Activated T-helper 2 cell treated with anti-CD3 and anti-CD28 coated beads, Interferon-gamma antibody, Interleukin-2, Interleukin-4, amounts not matched to agents 10 μg/mL and 5 μg/mL and 100 μg/mL, durations not matched to agents 14 hours and 24 hours and 36 hours (primary cell): ENCODE measurements at regions not wholly inside any gene's neighbourhood (a gene's known extent, or its start where the extent isn't known, plus 50 kb on each side); places are given as distances from the start of the nearest gene placed in this dataset.

ENCODE experiments used
- DNase-seq: peaks from one replicate; pipeline ENCODE4 v3.0.0; 2021; ENCODE audit warnings: low spot score
- H3K27ac Mint-ChIP-seq: one replicate; pipeline ENCODE4 v1.8.0; 2021; ENCODE audit warnings: mixed read lengths
- H3K27me3 Mint-ChIP-seq: one replicate; pipeline ENCODE4 v1.8.0; 2021; ENCODE audit warnings: low read depth, mixed read lengths
- H3K36me3 Mint-ChIP-seq: one replicate; pipeline ENCODE4 v1.8.0; 2021; ENCODE audit warnings: low read depth, mixed read lengths
- H3K4me1 Mint-ChIP-seq: one replicate; pipeline ENCODE4 v1.8.0; 2021; ENCODE audit warnings: low read depth, mixed read lengths
- H3K4me3 Mint-ChIP-seq: one replicate; pipeline ENCODE4 v1.8.0; 2021; ENCODE audit warnings: low read depth, mild to moderate bottlenecking, moderate library complexity, mixed read lengths
- H3K9me3 Mint-ChIP-seq: one replicate; pipeline ENCODE4 v1.8.0; 2021; ENCODE audit warnings: mixed read lengths
- intact Hi-C: fragments of 100-400 bp; cut with micrococcal nuclease; formaldehyde crosslinking; loops from one replicate; pipeline ENCODE4 v1.15.1; 2023

DNA sequence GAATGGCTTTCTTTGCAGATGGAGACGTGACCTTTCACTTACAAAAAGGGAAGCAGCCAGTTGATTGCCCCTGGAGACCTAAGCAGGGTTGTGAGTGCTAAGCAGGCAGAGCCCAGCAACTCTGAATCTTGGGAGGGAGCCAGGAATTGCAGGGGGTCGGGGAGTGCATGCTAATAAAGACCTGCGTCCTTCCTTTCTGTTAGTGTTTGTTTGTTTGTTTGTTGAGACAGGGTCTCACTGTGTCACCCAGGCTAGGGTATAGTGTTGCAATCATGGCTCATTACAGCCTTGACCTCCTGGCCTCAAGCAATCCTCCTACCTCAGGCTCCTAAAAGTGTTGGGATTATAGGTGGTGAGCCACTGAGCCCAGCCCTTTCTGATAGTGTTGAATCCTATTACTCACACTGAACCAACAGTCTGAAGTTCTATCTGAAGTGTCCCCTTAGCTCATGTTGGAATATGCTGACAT is 137.4 kb downstream of the CEP135 start:
- no peaks in the 10 kb centered on the region for H3K36me3 Mint-ChIP-seq
- no peaks in the 10 kb centered on the region for H3K9me3 Mint-ChIP-seq
- no peak overlapping the region for H3K27ac Mint-ChIP-seq
- H3K27me3 Mint-ChIP-seq = peaks cover 2% of the 10 kb centered on the region
- intact Hi-C loops = no loop called here
- no peak overlapping the region for H3K4me3 Mint-ChIP-seq
- no peak for DNase-seq
- no peaks in the 10 kb centered on the region for H3K4me1 Mint-ChIP-seq

DNA sequence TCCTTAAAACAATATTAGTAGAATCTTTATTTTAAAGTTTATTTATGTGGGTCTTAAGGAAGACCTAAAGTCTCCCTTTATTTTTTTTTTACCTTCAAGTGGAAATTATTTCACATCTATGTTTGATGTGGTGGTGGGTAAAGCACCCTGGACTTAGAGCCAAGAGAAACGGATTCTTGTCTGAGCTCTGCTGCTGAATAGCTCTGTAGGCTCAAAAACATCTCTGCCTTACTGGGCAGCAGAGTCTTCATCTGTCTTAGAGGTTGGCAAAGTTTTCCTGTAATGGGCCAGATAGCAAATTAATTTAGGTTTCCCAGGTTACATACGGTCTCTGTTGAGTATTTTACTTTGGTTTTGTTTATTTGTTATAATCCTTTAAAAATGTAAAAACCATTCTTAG is 136.5 kb downstream of the CEP135 start:
- DNase-seq = no peak
- intact Hi-C loops = no loop called here
- no peak overlapping the region for H3K4me3 Mint-ChIP-seq
- no peaks in the 10 kb centered on the region for H3K9me3 Mint-ChIP-seq
- no peaks in the 10 kb centered on the region for H3K4me1 Mint-ChIP-seq
- no peak overlapping the region for H3K27ac Mint-ChIP-seq
- peaks cover 2% of the 10 kb centered on the region for H3K27me3 Mint-ChIP-seq
- no peaks in the 10 kb centered on the region for H3K36me3 Mint-ChIP-seq

DNA sequence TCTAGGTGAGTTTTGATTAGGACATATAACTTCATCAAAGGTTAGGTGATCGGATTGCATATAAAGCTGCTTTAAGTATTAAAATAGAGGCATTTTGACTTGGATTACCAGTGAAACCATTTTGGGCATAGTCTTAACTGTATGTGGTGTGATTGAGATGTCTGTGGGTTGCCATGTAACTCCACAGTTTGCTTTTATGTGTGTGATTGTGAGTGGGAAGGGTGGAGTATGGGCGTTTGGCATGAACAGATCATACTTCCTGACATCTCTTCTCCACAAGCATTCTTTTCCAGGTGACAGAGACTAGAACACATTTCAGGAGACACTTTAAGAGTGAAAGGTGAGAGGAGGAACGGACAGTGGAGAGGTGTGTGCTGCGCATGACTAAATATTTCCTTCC is 136.1 kb downstream of the CEP135 start:
- Mint-ChIP-seq H3K36me3 (no peaks in the 10 kb centered on the region), H3K4me1 (no peaks in the 10 kb centered on the region), H3K27ac (no peak overlapping the region), H3K27me3 (peaks cover 2% of the 10 kb centered on the region), H3K4me3 (no peak overlapping the region), H3K9me3 (no peaks in the 10 kb centered on the region)
- intact Hi-C loops = no loop called here
- no peak for DNase-seq
